Gastrocnemius medialis (tissue), 4 donors: ENCODE measurements at regions not wholly inside any gene's neighbourhood (a gene's known extent, or its start where the extent isn't known, plus 50 kb on each side); places are given as distances from the start of the nearest gene placed in this dataset.

Experiments used
- ATAC-seq, 2 donors: fragments of 150-250 bp; one replicate each; pipeline ENCODE4 v1.9.1; 2016
- DNase-seq, 2 donors: peaks; one replicate each; pipeline ENCODE4 v3.0.0-alpha.2; 2019
- H3K27ac ChIP-seq, 4 donors: fragments of 200-600 bp; sonication (generic); 1 replicate in 1 of 4; 2 replicates in 3 of 4; pipeline ENCODE4 v1.5.1; 2016 to 2018; ENCODE audit warnings: mild to moderate bottlenecking in 2 of 4, moderate library complexity in 1 of 4
- H3K27me3 ChIP-seq, 3 donors: fragments of 200-600 bp; sonication (generic) in 2 of 3; 1 replicate in 1 of 3; 2 replicates in 2 of 3; pipeline versions ENCODE4 v1.5.1 to v1.6.0; 2016 to 2019; ENCODE audit warnings: mild to moderate bottlenecking in 1 of 3, moderate library complexity in 1 of 3
- H3K36me3 ChIP-seq, 2 donors: fragments of 200-600 bp; sonication (generic) in 1 of 2; one replicate each; pipeline ENCODE4 v1.5.1; 2017 to 2018
- H3K4me1 ChIP-seq, 2 donors: fragments of 200-600 bp; sonication (generic) in 1 of 2; one replicate each; pipeline ENCODE4 v1.5.1; 2016 to 2017; ENCODE audit warnings: mild to moderate bottlenecking in 2 of 2
- H3K4me3 ChIP-seq, 4 donors: fragments of 200-600 bp; sonication (generic) in 3 of 4; 1 replicate in 1 of 4; 2 replicates in 3 of 4; pipeline ENCODE4 v1.5.1; 2016 to 2019; ENCODE audit warnings: mild to moderate bottlenecking in 2 of 4
- H3K9me3 ChIP-seq, 3 donors: fragments of 200-600 bp; sonication (generic) in 2 of 3; 1 replicate in 1 of 3; 2 replicates in 2 of 3; pipeline ENCODE4 v1.5.1; 2016 to 2019
- CTCF ChIP-seq, 5 experiments: fragments of 450-650 bp in 3 of 5; fragments of 200-600 bp in 2 of 5; sonication (generic) in 2 of 5; IDR thresholded peaks in 4 of 5; conservative IDR thresholded peaks in 1 of 5; 1 replicate in 4 of 5; 2 replicates in 1 of 5; pipeline ENCODE4 v1.5.1; 2016 to 2019; ENCODE audit warnings: antibody characterized with exemption in 5 of 5, mild to moderate bottlenecking in 3 of 5, moderate library complexity in 3 of 5
- POLR2A ChIP-seq, 2 donors: fragments of 450-650 bp; IDR thresholded peaks; one replicate each; pipeline ENCODE4 v1.6.1; 2017; ENCODE audit warnings: antibody characterized with exemption in 2 of 2, mild to moderate bottlenecking in 2 of 2, moderate library complexity in 2 of 2
- in situ Hi-C, 4 donors: fragments of 200-750 bp; cut with MboI; loops; one replicate each; pipeline versions ENCODE4 v1.15.0 to v1.8.0; 2017; ENCODE audit warnings: low sequenced_read_pairs in 4 of 4
- intact Hi-C: fragments of 100-400 bp; cut with DNase I; formaldehyde crosslinking; loops from one replicate; pipeline ENCODE4 v1.15.1; 2023; ENCODE audit warnings: low total_unique reads

GRCh38 chr16:14346278-14347142 lies 275.4 kb downstream of the MRTFB start:
- peaks cover 23 to 32% of the 10 kb centered on the region in 2 donors for H3K4me1 ChIP-seq
- peak overlapping the region; percentile 75 to 84 (median 80) for H3K27ac ChIP-seq
- no peaks in the 10 kb centered on the region for H3K36me3 ChIP-seq
- intact Hi-C loops (loop anchor here (2.0 kb wide), 1 partner anchor 32 kb away; no protein-coding TSS in a partner anchor), in situ Hi-C loops (no loop called here)
- ATAC-seq (no peak), DNase-seq (no peak)
- TF ChIP-seq CTCF (IDR thresholded peaks at IDR 0.05 in 4 of 5, conservative IDR thresholded peaks at IDR 0.05 in 1 of 5) (no peak), POLR2A (IDR thresholded peaks at IDR 0.05) (no peak)
- no peak overlapping the region for H3K4me3 ChIP-seq
- no peaks in the 10 kb centered on the region for H3K27me3 ChIP-seq
- no peaks in the 10 kb centered on the region for H3K9me3 ChIP-seq

GRCh38 chr16:14345512-14346115 lies 274.5 kb downstream of the MRTFB start:
- no peak overlapping the region for H3K4me3 ChIP-seq
- ATAC-seq (no peak), DNase-seq (no peak)
- no peaks in the 10 kb centered on the region for H3K36me3 ChIP-seq
- H3K27me3 ChIP-seq, result no peaks in the 10 kb centered on the region
- no peaks in the 10 kb centered on the region for H3K9me3 ChIP-seq
- TF ChIP-seq POLR2A (IDR thresholded peaks at IDR 0.05) (no peak), CTCF (IDR thresholded peaks at IDR 0.05 in 4 of 5, conservative IDR thresholded peaks at IDR 0.05 in 1 of 5) (no peak)
- in situ Hi-C loops (no loop called here), intact Hi-C loops (loop anchor here (2.0 kb wide), 1 partner anchor 31 kb away; no protein-coding TSS in a partner anchor)
- H3K4me1 ChIP-seq, result peaks cover 23 to 32% of the 10 kb centered on the region in 2 donors
- peak overlapping the region in 3 of 4 donors; percentile 37 to 83 (median 66) for H3K27ac ChIP-seq

GRCh38 chr16:14344945-14345344 lies 273.8 kb downstream of the MRTFB start:
- intact Hi-C loops, result no loop called here

GRCh38 chr16:14344292-14344691 lies 273.2 kb downstream of the MRTFB start:
- H3K4me1 ChIP-seq, result peaks cover 22 to 30% of the 10 kb centered on the region in 2 donors
- H3K9me3 ChIP-seq, result no peaks in the 10 kb centered on the region
- in situ Hi-C loops, result no loop called here
- H3K27me3 ChIP-seq, result no peaks in the 10 kb centered on the region
- DNase-seq (no peak), ATAC-seq (no peak)
- no peaks in the 10 kb centered on the region for H3K36me3 ChIP-seq
- H3K27ac ChIP-seq, result peak overlapping the region in 1 of 4 donors; percentile 66
- no peak for TF ChIP-seq CTCF (IDR thresholded peaks at IDR 0.05 in 4 of 5, conservative IDR thresholded peaks at IDR 0.05 in 1 of 5)
- TF ChIP-seq POLR2A (IDR thresholded peaks at IDR 0.05), result no peak
- no peak overlapping the region for H3K4me3 ChIP-seq
- intact Hi-C loops, result no loop called here

More at GRCh38 chr16:14344945-14345344, 273.8 kb downstream of the MRTFB start:
- Histone ChIP-seq H3K4me3 (no peak overlapping the region), H3K27ac (peak overlapping the region in 3 of 4 donors; percentile 37 to 83 (median 66)), H3K4me1 (peaks cover 23 to 29% of the 10 kb centered on the region in 2 donors), H3K36me3 (no peaks in the 10 kb centered on the region), H3K9me3 (no peaks in the 10 kb centered on the region), H3K27me3 (no peaks in the 10 kb centered on the region)
- no peak for TF ChIP-seq CTCF (IDR thresholded peaks at IDR 0.05 in 4 of 5, conservative IDR thresholded peaks at IDR 0.05 in 1 of 5)
- TF ChIP-seq POLR2A (IDR thresholded peaks at IDR 0.05), result no peak
- in situ Hi-C loops, result no loop called here
- ATAC-seq, result no peak
- no peak for DNase-seq
